ENCODE measurements at regions not wholly inside any gene's neighbourhood (a gene's known extent, or its start where the extent isn't known, plus 50 kb on each side); places are given as distances from the start of the nearest gene placed in this dataset.

DNA sequence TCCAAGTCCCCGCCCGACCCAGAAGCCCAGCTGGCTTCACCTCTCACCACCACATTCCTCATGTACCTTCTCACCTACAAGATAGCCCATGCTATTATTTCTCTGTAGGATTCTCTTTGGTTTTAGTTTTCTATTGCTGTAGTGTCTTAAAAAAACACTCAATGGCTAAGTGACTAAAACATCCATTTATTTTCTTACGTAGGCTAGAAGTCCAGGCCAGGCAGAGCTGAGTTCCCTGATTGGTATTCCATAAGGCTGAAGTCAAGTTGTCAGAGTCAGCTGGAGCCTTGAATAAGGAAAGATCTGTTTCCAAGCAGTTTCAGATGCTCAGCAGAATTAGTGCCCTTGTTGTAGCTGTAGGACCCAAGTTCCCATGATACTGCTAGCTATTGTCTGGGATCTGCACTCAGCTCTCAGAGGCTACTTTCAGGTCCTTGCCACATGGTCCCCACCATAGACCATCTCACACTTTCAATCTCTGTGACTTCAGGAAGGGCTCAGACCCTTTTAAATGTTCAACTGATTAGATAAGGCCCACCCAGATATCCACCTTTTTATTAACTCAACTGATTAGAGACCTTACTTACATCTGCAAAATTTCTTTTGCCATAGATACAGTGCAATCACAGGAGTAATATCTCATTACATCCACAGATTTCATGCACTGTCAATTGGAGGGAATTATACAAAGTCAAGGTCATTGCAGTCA is 371.0 kb downstream of the TGFB2 start:
- TF ChIP-seq CTCF (IDR thresholded peaks at IDR 0.05 in 8 of 11, conservative IDR thresholded peaks at IDR 0.05 in 3 of 11) (no peak), POLR2AphosphoS5 (IDR thresholded peaks at IDR 0.05) (no peak)
